GM12891 (cell line): ENCODE measurements at regions not wholly inside any gene's neighbourhood (a gene's known extent, or its start where the extent isn't known, plus 50 kb on each side); places are given as distances from the start of the nearest gene placed in this dataset.

Experiments used
- POLR2A ChIP-seq: IDR thresholded peaks from 2 replicates; pipeline ENCODE4 v1.6.1; 2011; ENCODE audit warnings: low read depth, low read length, control low read depth
- POLR2AphosphoS5 ChIP-seq: IDR thresholded peaks from 2 replicates; pipeline ENCODE4 v1.6.1; 2011; ENCODE audit warnings: low read depth, low read length, control low read depth
- TAF1 ChIP-seq: IDR thresholded peaks from 2 replicates; pipeline ENCODE4 v1.6.1; 2011; ENCODE audit warnings: low read depth, low read length, control low read depth

DNA sequence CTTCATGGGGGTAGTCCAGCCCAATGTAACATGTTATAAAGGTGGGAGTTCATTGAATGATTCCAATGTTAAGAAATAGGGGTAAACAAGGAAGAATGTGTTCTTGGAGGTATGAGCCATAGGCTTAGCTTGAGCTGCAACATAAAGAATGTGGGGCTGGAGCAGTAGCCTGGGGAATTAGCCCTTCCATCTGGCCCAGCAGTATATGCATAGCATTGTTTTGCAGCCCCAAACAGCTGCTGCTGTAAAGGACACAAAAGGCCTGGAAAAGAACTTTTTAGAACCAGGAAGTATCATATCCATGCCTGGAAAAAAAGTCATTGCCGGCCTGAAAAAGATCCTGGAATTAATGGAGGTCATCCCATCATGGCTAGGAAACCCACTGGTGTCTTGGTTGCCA lies 55.8 kb upstream of the SMARCA2 start:
- no peak for TF ChIP-seq TAF1
- TF ChIP-seq POLR2A: no peak
- no peak for TF ChIP-seq POLR2AphosphoS5
